ENCODE measurements at regions not wholly inside any gene's neighbourhood (a gene's known extent, or its start where the extent isn't known, plus 50 kb on each side); places are given as distances from the start of the nearest gene placed in this dataset.

GRCh38 chr10:69731184-69731583 is 70.5 kb upstream of the COL13A1 start:
- TF ChIP-seq CTCF (conservative IDR thresholded peaks at IDR 0.05; ENCODE audit: low read length) (no peak), EZH2phosphoT487 (IDR thresholded peaks at IDR 0.05; ENCODE audit: borderline replicate concordance, low read depth, low read length) (no peak)

Measured in OCI-LY7 (cell line).